ENCODE measurements at regions not wholly inside any gene's neighbourhood (a gene's known extent, or its start where the extent isn't known, plus 50 kb on each side); places are given as distances from the start of the nearest gene placed in this dataset.
"Not testable (repeated sequence)": the region's sequence is repeated elsewhere in the genome, so short reads cannot be mapped to it uniquely, and the experiment has no call there.

DNA sequence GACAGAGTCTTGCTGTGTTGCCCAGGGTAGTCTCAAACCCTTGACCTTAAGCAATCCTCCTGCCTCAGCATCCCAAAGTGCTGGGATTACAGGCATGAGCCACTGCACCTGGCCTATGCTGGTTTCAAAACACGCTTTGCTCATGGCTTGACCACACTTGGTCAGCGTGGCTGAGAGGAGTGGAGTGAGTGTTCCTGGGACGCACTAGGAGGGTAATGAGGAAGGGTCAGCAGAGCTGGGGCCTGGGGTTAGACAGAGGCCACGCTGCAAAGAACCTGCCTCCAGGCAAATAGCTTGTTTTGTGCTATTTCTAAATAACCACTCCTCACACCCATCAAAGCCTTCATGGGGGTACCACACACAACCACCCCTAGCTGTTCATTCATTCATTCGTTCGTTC lies 77.9 kb upstream of the TOX2 start:
- DNase-seq, result no peak

DNA sequence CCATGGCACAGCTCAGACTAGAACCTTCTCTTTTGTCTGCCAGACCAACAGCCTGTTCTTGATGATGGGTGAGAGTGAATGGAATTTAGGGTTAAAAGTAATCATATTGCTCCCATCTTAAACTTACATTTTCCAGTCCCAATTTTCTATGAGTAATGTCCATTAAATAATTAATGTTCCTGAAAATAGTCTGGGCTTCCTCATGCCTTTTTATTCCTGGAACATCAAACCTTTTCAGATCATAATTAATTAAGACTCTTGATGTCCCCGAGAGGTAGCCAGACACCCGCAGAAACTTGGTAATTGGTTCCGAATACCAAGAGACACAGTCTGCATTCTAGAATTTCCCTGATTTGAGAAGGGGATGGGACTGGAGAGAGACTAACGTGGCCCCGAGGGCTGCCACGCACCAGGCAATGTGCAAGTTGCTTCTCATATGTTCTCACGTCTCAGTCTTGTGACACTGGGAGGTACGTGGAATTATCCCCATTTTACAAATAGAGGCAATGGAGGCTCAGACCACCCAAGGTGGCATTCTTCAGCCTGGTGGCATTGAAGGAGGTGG lies 78.6 kb upstream of the TOX2 start:
- no peak for DNase-seq

DNA sequence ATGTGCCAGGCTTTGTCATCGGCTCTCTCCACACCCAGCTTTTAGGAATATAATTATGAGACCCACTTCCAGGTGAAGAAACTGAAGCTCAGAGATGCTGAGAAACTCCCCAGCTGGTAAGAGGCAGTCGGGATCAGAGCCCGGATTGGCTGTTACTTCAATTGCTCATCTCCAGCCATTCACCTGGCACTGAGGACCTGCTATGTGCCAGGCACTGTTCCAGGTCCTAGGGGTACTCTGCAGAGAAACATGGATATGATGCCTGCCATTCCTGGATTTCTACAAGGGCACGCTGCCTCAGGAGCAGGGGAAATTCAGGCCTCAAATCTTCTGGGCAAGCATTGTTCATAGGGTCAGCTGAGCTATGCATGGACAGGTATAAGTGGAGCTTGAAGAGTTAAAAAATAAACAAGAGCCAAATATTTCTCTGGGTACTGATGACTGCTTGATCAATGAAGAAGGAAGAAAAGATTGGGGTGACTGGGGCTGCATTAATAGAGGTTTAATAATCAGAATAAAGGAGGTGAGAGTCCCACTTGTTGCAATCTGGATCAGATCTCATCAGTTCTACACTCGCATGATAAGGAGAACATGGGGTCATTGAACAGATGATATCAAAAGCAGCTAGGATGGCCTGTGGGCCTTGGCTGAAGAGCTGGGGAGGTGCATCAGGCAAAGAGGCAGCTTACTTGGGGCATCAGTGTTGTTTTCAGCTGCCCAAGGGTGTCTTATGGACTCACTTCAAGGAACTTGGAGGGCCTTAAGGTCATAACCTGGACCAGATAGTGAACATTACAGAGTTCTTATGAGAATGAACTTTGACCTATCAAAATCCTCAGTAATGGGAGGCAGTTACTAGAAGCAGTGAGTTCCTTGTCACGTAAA lies 80.9 kb upstream of the TOX2 start:
- DNase-seq, result no peak

DNA sequence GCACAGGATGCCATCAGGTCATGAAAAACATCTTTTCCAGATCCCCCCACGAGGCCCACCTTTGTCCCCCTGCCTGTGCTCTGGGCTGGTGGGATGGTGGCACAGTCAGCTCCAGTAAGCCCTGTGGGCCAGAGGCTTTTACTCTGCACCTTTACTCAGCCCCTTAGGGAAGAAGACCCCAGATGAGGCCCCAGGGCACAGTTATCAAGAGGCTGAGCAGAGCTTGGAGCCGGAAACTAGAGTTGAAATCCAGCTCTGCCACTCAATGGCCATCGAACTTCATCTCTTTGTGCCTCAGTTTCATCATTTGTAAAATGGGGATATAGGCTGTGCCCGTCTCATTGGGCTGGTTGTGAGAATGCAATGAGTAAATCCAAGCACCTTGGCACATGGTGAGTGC lies 81.7 kb upstream of the TOX2 start:
- DNase-seq, result no peak

DNA sequence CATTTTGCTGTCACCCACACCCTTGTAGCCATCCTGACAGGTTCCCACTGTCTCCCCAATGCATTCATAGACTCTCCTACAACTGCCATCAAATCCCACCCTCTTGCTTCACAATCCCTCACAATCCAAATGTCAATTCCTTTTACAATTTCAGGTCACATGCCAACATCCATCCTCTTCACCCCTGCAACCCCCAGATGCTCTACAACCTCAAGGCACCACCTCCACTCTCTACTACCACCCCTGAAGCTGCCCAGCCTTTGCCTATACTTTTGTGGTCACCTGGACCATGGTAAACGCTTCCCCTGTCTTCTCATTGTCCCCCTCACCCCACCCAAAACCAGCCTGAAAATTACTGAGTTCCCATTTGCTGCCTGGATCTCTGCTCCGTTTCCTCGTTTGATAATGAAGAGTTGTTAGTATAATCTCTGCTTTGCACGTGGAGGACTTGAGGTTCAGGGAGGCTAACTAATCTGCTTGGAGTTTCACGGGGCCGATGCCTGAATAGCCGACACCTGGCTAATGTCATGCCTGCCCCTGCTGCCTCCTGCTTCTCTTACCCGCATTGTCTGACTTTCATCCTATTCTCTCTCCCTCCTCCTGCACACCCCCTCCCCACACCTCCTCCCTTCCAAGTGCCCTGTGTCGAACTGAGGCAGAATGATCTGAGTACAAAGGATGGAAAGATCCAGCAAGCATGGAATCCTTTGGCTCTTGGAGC lies 82.4 kb upstream of the TOX2 start:
- DNase-seq, result no peak

DNA sequence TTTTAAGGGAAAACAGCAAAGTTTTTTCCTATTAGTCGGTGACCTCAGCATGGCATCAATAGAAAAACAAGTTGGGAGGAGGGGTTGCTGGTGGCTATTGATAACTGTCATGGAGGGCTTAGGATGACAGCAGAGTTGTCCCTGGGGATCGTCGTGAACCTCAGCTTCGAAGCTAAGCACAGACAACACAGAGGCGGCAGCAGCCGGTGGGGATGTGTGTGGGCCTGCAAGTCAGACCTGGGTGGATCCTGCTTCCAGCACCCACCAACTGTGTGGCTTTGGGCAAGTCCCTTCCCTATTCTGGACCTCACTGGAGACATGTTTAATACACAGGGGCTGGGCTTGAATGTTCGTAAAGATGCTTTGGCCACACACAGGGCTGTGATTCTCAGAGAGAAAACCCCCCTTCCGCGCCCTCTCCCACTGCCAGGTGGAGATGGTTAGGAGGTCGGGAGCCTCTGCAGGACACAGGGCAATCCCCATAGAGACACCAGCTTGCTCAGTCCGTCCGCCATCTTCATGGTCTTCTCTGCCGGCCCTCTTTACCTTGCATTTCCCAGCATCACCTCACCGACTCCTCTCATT lies 83.1 kb upstream of the TOX2 start:
- DNase-seq, result no peak

DNA sequence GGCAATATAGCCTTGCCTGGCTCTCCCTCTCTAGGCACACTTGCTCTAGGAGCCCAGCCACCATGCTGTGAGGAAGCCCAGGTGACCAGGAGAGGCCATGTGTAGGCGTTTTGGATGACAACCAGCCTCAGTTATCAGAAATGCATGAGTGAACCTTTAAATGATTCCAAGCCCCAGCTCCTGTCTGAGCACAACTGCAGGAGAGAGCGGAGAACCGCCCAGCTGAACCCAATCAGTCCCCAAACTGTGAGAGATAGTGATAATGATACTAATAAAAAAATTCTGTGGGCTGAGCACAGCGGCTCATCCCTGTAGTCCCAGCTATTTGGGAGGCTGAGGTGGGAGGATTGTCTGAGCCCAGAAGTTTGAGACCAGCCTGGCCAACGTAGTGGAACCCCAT lies 83.8 kb upstream of the TOX2 start:
- DNase-seq, result no peak

DNA sequence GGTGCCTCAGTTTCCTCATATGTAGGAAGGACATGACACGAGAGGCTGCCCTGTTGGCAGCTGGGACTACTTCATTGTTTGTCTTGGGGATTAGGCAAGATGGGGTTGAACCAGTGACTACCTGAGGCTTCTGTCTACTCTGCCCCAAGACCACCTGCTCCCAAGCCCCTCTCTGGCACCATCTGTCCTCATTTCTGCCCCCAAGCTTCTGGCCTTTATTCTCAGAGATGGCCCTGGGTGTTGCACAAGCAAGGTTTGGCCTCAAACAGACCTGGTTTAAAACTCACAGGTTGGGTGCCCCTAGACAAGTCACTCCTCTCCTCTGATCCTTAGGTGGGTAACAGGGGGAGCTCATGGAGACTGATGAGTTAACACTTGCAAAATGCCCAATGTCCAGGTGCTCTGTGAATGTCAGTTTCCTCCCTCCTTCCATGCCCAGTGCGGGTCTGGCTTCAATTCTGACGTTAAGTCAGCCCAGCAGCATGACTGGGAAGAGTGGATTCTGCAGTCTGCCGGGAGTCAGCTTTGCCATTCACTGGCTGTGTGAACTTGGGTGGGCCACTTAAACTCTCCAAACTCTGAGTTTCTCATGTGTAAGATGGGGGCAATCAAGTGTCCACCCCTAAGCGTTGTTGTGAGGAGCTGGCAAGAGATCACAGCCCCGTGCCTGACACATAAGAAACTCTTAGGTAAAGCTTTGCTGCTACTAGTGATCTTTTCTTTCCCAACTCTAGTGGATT lies 84.5 kb upstream of the TOX2 start:
- no peak for DNase-seq

DNA sequence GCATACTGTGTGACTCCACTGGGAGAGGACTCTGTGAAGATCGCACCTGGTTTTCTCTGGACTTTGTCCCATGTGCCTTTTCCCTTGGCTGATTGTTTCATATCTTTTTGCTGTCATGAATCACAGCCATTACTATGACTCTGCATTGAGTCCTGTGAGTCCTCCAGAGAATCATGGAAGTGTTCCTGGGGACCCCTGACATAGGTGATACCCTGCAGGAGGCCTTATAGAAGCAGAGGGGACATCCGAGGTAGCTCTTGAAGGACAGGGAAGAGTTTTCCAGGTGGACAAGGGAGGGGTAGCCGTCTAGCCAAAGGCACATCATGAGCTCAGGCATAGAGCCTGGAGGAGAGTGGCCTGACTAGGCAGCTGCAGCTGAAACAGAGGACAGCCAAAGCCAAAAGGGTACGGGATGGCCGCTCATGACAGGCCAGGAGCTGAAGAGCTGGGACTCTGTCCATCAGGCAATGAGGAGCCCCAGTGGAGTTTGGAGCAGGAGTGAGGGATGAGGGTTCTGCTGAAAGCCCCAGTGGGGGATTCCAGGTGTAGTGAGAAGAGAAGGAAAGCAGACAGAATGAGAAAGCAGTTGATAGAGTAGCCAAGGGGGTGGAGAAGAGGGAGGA lies 86.6 kb upstream of the TOX2 start:
- no peak for DNase-seq

DNA sequence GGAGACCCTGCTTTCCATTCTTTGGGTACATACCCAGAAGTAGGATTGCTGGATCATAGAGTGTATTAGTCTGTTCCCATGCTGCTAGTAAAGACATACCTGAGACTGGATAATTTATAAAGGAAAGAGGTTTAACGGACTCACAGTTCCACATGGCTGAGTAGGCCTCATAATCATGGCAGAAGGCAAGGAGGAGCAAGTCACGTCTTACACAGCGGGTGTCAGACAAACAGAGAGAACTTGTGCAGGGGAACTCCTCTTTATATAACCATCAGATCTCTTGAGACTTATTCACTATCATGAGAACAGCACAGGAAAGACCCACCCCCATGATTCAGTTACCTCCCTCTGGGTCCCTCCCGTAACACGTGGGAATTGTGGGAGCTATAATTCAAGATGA lies 87.7 kb upstream of the TOX2 start:
- DNase-seq, result not testable (repeated sequence)

DNA sequence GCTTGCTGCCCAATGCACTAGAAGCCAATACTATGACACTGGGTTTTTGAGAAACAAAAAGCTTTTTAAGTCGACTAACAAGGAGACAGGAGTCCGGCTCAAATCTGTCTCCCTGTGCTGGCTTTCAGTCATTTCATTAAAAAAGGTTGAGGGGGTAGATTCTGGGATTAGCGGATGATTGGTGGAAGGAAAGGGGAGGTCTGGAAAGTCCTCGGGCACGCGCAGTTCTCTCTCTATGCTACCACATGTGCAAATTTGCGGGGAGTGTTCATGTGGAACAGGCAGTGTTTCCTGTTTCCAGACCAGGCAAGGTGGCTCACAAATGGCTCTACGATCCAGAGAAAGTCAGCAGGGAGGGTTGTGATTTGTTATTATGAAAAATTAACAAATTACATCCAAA lies 89.1 kb upstream of the TOX2 start:
- no peak for DNase-seq

DNA sequence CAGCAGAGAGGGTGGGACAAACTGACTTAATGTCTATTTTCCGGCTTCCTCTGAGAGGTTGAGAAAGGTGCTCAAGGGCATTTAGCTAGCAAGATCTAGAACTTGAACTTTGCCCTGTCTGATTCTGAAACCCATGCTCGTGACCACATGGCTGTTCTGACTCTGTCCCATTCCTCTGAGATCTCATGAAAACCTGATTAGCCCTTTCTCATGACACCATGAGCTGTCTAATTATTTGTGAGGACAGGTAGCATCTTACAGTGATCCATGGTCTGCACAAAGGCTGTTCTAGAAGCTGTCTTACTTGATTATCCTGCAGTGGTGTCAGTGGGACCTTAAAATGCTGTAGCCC lies 89.6 kb upstream of the TOX2 start:
- no peak for DNase-seq

DNA sequence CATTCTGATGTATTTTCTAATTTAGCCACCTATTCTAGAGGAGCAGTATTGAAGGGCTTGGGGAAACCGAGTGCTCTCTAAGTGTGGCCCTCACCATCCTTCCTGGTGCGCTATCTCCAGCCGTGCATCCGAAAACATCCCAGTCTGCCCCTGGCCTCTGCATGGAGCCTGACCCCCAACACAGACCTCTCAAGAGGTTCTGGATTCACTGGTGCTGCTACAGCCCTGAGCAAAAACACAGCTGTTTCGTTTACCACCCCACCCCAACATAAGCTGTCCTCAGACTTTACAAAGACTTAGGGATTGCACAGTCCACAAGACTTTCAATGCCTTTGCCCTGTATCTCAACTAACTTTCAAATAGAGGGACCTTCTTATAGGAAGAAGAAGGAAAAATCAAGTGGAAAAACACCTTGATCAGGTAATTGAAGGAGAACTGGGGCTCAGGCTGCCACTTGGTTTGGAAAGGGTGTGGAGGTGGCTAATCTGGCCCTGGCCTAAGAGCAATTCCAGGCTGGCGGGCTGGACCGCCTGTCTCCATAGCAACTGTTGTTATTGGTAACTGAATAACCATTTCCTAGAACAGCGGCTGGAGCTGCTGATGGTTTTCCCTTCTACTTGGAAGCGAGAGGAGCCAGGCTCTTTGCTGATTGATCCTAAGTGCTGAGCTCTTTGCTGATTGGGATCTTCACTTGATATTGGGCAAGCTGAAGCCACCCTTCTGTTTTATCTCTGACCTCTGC lies 90.2 kb upstream of the TOX2 start:
- no peak for DNase-seq

DNA sequence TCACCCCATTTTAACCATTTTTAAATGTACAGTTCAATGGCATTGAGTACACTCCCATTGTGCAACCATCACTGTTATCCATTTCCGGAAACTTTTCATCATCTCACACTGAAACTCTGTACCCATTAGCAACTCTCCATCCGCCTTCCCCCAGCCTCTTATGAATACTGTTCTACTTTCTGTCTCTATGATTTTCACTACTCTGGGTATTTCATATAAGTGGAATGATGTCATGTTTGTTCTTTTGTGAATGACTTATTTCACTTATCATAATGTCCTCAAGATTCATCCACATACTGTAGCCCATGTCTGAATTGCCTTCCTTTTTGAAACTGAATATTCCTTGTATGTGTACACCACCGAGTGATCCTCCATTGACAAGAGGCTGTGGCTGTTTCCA lies 92.9 kb upstream of the TOX2 start:
- DNase-seq, result no peak

DNA sequence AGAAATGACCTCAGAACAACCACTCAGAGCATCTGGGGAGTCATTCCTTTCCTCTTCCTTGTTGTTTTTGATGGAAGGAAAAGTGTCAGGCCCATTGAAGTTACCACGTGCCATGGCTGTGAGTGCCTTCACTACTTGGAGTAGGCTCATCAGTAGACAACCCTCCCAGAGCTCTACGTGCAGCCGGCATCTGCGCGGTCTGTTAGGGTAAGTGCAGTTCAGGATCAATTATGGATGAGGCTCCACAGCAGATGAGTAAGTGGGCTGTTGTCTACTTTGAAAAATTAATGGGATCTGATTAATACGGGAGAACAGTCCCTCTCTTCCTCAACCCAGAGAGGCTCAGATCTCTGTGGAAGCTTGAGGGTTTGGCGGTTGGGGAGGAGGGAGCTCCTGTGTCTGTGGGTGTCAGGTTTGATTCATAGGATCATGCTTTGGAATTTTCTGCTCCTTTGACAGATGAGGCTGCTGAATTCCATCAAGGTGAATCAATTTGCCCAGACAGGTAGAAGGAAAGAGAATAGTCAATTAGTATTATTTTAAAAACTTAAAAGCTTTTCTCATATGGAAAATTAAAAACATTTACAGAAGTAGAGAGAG lies 93.8 kb upstream of the TOX2 start:
- no peak for DNase-seq

DNA sequence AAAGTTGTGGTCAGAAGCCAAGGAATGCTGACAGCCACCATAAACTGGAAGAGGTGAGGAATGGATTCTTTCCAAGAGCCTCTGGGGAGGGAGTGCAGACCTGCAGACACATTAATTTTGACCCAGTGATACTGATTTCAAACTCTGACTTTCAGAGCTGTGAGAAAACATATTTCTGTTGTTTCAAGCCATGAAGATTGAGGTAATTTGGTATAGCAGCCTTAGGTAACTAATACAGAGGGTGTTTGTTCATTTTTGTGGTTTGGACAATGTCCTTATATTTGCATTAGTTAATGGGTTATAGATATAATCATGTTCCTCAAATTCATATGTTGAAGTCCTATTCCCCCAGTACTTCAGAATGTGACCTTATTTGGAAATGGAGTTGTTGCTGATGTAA lies 85.4 kb upstream of the GTSF1L start:
- DNase-seq, result no peak

DNA sequence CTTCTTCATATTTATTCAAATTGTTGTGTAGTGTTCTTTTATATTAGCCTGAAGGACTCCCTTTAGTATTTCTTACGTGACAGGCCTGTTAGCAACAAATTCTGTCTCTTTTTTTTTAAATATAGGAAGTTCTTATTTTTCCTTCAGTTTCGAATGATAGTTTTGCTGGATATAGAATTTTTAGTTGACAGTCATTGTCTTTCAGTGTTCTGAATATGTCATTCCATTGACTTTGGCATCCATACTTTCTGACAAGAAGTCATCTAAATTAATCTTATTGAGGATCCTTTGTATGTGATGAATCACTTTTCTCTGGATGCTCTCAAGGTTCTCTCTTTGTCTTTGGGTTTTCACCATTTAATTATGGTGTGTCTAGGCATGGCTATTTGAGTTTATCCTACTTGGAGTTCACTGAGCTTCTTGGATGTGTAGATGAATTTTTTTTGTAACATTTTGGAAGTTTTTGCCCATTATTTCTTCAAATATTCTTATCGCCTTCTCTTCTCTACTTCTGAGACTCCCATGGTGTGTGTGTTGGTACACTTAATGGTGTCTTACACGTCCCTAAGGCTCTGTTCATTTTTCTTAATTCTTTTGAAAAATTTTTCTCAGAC lies 82.5 kb upstream of the GTSF1L start:
- DNase-seq, result no peak

DNA sequence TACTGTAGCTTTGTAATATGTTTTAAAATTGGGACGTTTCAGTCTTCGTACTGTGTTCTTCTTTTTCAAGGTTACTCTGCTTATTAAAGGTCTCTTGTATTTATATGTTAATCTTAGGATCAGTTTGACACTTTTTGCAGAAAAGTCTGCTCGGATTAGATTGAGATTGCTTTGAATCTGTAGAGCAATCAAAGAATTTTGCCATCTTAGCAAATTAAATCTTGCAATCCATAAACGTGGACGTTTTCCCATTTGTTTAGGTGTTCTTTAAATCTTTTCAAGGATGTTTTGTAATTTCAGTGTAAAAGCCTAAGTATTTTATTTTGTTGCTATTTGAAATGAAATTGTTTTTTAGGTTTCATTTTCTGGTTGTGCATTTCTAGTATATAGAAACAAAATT lies 78.0 kb upstream of the GTSF1L start:
- no peak for DNase-seq

DNA sequence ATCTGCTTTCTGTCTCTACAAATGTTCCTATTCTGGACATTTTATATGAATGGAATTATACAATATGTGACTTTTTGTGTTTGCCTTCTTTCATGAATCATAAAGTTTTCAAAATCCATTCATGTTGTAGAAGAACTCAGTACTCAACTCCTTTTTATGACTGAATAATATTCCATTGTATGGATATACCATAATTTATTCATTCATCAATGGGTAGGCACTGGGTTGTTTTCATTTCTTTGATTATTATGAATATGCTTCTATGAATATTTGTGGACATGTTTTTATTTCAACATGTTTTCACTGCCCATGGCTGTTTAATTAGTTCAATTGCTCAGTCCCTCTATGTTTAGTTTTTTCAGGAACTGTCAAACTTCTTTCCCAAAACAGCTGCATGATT lies 76.5 kb upstream of the GTSF1L start:
- DNase-seq, result no peak

DNA sequence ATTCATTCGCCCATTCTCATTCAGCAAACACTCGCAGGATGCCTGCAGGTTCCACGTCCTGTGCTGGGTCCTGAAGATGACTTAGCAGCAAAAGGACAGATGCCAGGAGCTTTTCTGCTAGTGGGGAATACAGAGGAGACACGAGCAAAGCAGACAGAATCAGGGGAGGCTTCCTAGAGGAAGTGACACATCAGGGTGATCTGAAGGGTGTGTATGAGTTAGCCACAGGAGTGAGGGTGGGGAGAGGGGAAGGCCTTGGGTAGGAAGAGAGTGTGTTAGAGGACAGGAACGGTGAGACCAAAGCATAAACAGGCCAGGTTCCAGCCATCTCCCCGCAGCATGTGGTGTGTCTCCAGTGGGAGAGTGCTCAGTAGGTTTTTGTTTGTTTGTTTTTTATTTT lies 73.4 kb upstream of the GTSF1L start:
- DNase-seq, result no peak

DNA sequence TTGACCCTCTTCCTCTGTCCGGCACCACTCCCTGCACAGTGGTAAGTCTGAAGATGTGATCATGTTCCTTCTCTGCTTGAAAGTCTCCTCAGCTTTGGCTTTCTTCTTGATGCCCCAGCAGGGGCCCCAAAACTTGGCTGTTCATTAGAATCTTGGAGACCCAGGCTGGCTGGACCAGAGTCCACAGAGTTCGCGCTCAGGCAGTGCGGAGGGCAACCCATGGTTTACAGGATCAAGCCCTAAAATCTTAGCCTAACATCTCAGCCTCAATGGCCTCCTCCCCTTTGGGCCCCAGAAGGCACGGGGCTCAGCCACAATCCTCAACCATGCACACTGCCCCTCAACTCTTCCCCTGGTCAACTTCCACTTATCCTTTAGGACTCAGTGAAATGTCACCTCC lies 72.9 kb upstream of the GTSF1L start:
- no peak for DNase-seq

Measured in fibroblast of upper back skin (primary cell).